HG02642 (cell line): ENCODE measurements at regions not wholly inside any gene's neighbourhood (a gene's known extent, or its start where the extent isn't known, plus 50 kb on each side); places are given as distances from the start of the nearest gene placed in this dataset.
"Not testable (repeated sequence)": the region's sequence is repeated elsewhere in the genome, so short reads cannot be mapped to it uniquely, and the experiment has no call there.

Source experiments
- ATAC-seq: cut with Tn5 transposase; IDR thresholded peaks from one replicate; pipeline ENCODE4 v1.9.1; 2021; ENCODE audit warnings: mild to moderate bottlenecking; ENCODE audit not compliant: unreplicated experiment, poor library complexity

- no peak for ATAC-seq
Measured at GRCh38 chr17:69669441-69670178, 255.1 kb downstream of the MAP2K6 start.

- no peak for ATAC-seq
Measured at GRCh38 chr17:69672924-69673323, 258.4 kb downstream of the MAP2K6 start.

- ATAC-seq: no peak
Measured at GRCh38 chr17:69677130-69677529, 262.6 kb downstream of the MAP2K6 start.

- ATAC-seq: no peak
Measured at GRCh38 chr17:69678206-69678605, 263.7 kb downstream of the MAP2K6 start.

- ATAC-seq: no peak
Measured at GRCh38 chr17:69679829-69680228, 265.3 kb downstream of the MAP2K6 start.

- ATAC-seq: no peak
Measured at GRCh38 chr17:69684251-69684650, 269.8 kb downstream of the MAP2K6 start.

- not testable (repeated sequence) for ATAC-seq
Measured at GRCh38 chr17:69685150-69685549, 270.7 kb downstream of the MAP2K6 start.

- no peak for ATAC-seq
Measured at GRCh38 chr17:69690531-69690930, 276.0 kb downstream of the MAP2K6 start.

GRCh38 chr17:69692171-69692570, 277.7 kb downstream of the MAP2K6 start:
- no peak for ATAC-seq

GRCh38 chr17:69695646-69696045, 281.1 kb downstream of the MAP2K6 start:
- ATAC-seq: no peak

- no peak for ATAC-seq
Measured at GRCh38 chr17:69696650-69697049, 282.2 kb downstream of the MAP2K6 start.

GRCh38 chr17:69698352-69698751, 283.9 kb downstream of the MAP2K6 start:
- not testable (repeated sequence) for ATAC-seq

- no peak for ATAC-seq
Measured at GRCh38 chr17:69702078-69702477, 287.6 kb downstream of the MAP2K6 start.

- no peak for ATAC-seq
Measured at GRCh38 chr17:69703751-69704150, 289.3 kb downstream of the MAP2K6 start.

- no peak for ATAC-seq
Measured at GRCh38 chr17:69704935-69705334, 290.4 kb downstream of the MAP2K6 start.

GRCh38 chr17:69706127-69706526, 291.6 kb downstream of the MAP2K6 start:
- ATAC-seq: no peak

- no peak for ATAC-seq
Measured at GRCh38 chr17:69709441-69709840, 294.9 kb downstream of the MAP2K6 start.

GRCh38 chr17:69710926-69711325, 296.4 kb downstream of the MAP2K6 start:
- no peak for ATAC-seq

- no peak for ATAC-seq
Measured at GRCh38 chr17:69711541-69711940, 297.0 kb downstream of the MAP2K6 start.

GRCh38 chr17:69712801-69713311, 298.4 kb downstream of the MAP2K6 start:
- ATAC-seq: no peak

GRCh38 chr17:69713815-69714214, 299.3 kb downstream of the MAP2K6 start:
- ATAC-seq: no peak

GRCh38 chr17:69714669-69715068, 300.2 kb downstream of the MAP2K6 start:
- ATAC-seq: no peak
